ENCODE measurements at regions not wholly inside any gene's neighbourhood (a gene's known extent, or its start where the extent isn't known, plus 50 kb on each side); places are given as distances from the start of the nearest gene placed in this dataset.
"Not testable (repeated sequence)": the region's sequence is repeated elsewhere in the genome, so short reads cannot be mapped to it uniquely, and the experiment has no call there.

DNA sequence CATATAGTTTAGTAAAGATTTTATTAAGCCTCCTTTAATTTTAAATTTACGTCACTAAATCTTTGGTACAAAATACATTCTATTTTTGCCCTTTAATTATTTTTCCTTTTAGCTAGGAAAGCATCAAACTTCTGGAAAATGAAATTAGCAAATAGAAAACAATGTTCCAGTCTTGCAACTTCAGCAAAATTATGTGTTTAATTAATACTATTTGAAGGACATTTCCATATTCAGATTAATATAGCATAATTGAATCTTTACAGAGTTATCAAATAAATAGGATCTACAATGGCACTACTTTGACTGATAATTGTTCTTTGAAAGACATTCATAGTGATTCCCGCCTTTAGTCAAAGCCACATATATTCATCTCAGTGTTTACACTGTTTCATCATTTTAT is 904.2 kb downstream of the KCNT2 start:
- FAIRE-seq, result no peak
- DNase-seq (ENCODE audit: low spot score), result no peak

- no peak for FAIRE-seq
- no peak for DNase-seq (ENCODE audit: low spot score)
Observed at GRCh38 chr1:195701149-195701548, 907.1 kb downstream of the KCNT2 start.

DNA sequence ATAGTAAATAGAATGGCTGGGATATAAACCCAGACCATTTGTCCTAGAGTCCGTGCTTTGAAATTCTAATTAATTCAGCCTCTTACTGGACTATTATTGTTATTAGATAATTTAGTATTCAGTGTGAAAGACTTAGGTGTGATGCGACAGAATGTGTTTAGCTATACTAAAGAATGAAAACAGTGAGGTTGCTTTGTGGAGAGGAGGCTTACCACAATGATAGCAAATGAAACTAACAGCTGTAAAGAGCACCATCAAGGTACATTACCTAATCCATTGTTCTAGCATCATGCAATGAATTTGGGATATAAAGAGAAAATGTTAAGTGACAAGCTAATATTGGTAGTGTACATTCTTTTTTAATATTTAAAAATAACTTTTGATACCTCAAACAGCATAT is 911.1 kb downstream of the KCNT2 start:
- FAIRE-seq, result no peak
- no peak for DNase-seq (ENCODE audit: low spot score)

GRCh38 chr1:195686764-195687163 is 921.5 kb downstream of the KCNT2 start:
- FAIRE-seq, result no peak

GRCh38 chr1:195664628-195665027 is 943.6 kb downstream of the KCNT2 start:
- DNase-seq (ENCODE audit: low spot score) (peak; percentile 2), FAIRE-seq (no peak)

More at GRCh38 chr1:195686764-195687163, 921.5 kb downstream of the KCNT2 start:
- no peak for DNase-seq (ENCODE audit: low spot score)

DNA sequence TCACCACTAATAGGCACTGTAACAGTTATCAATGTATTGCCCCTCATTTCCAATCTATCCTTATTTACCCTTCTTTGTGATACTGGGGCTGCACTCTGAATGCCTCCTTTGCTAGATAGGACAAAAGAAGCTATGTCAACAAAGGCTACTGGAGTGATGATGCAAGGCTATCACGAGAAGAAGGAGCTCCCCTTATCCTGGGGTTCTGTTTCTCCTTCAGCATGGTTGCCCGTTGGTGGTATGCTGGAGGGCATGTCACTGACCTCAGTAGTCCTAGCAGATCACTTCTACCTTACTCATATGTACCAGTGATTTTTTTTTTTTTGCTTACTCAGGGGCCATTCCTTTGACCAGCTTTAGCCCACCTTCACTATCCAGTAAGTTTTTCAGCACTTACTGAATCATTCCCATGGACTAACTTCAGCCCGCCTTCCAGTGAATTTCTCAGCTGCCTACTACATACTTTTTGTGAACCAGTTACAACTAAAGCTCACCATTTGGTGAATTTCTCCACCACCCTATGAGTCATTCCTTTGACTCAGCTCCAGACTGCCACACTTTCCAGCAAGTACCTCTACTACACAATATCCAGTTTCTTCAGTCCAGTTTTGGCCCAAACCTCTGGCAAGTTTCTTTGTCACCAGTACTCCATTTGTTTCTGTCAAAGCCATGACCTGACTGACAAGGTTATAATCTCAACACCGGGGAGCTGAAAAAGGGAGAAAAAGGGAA is 944.5 kb downstream of the KCNT2 start:
- FAIRE-seq, result no peak

GRCh38 chr1:195656780-195657179 is 951.5 kb downstream of the KCNT2 start:
- FAIRE-seq, result no peak
- DNase-seq (ENCODE audit: low spot score), result no peak

More for the DNA sequence above, 944.5 kb downstream of the KCNT2 start:
- peak; percentile 50 for DNase-seq (ENCODE audit: low spot score)

GRCh38 chr1:195648875-195649274 is 959.4 kb downstream of the KCNT2 start:
- not testable (repeated sequence) for FAIRE-seq; DNase-seq (ENCODE audit: low spot score)

DNA sequence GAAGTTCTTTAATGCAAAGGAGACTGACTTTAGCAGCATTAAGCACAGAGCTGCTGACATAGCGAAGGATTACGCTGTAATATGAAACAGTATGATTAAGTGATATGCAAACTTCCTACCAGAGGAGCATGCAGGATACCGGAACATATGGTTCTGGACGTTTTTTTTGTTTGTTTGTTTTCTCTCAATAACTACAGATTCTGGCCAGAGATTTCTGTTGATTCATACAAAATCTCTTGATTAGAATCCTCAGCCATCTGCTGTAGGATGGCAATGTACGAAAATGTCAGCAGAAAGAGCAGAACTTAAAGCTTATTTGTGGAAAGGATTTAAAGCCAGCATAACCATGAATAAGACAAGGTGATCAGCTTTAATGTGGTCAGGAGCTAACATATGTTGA is 970.7 kb downstream of the KCNT2 start:
- DNase-seq (ENCODE audit: low spot score) (no peak), FAIRE-seq (no peak)

- FAIRE-seq, result no peak
- DNase-seq (ENCODE audit: low spot score), result no peak
Observed at GRCh38 chr1:195618287-195618686, 990.0 kb downstream of the KCNT2 start.

DNA sequence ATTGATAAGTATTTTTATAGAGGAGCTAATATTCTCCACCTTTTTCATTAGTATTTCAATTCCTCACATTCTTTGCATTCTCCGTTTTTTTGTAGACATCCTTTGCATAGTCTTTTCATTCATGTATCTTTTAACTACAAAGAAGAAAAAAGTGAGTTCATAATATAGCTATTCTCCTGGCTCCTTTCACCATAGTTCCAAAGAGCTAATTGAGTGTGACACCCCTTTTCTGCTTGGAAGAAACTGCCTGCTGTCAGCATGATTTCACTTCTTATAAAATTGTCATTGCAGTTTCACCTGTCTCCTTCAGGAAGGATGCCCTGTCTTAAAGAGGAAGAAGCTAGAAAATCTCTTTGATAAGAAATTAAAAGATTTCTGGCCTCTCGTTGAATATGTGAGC is 991.1 kb downstream of the KCNT2 start:
- DNase-seq (ENCODE audit: low spot score), result no peak
- no peak for FAIRE-seq

- DNase-seq (ENCODE audit: low spot score) (no peak), FAIRE-seq (no peak)
Observed at GRCh38 chr1:195608883-195609282, 999.4 kb downstream of the KCNT2 start.

DNA sequence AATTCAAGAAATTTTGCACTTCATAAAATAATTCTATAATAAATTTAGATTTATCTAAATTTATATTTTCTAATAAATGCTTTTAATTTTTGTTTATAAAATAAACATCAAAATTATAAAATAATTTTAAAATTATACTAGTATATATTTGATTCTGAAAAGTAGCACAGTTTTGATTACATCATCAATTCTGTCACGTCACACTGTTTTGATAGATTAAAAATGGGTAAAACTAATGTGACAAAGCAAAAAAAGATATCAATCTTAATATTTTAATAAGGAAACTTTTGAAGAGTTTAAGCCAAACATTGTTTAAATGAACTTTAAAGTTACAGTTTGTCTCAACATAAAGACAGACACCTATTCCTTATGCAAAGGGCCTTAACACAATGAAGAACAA is 1001.8 kb downstream of the KCNT2 start:
- FAIRE-seq, result no peak
- no peak for DNase-seq (ENCODE audit: low spot score)

GRCh38 chr1:195604287-195604686 is 1004.0 kb downstream of the KCNT2 start:
- no peak for FAIRE-seq
- no peak for DNase-seq (ENCODE audit: low spot score)

- FAIRE-seq, result no peak
- no peak for DNase-seq (ENCODE audit: low spot score)
Observed at GRCh38 chr1:195597891-195598290, 1010.3 kb downstream of the KCNT2 start.

DNA sequence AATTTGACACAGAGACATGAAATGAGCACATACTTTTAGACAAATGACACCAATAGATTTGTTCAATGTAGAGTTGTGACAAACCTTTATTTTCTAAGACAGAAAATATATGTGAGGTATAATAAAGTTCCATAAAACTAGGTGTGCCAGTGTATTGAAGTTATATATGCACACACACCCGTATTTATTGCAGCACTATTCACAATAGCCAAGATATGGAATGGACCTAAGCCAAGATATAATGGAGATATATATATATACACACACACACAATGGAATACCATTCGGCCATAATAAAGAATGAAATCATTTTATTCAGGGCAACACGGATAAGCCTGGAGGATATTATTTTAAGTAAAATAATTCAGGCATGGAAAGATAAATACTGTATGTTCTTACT is 1013.5 kb downstream of the KCNT2 start:
- DNase-seq (ENCODE audit: low spot score) (no peak), FAIRE-seq (no peak)

DNA sequence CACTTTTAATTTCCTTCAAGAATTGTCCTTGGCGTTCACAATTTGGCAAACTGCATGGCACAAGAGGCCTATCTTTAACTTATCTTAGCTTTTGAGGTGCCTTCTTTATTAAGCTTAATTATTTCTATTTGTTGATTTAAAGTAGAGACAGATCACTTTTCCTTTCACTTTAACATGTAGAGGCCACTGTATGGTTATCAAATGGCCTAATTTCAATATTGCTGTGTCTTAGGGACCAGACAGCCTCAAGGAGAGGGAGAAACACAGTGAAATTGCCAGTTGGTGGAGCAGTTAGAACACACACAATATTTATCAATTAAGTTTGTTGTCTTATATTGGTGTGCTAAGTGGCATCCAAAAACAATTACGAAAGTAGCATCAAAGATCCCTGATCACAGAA is 1013.9 kb downstream of the KCNT2 start:
- DNase-seq (ENCODE audit: low spot score), result no peak
- no peak for FAIRE-seq

GRCh38 chr1:195591917-195592672 is 1016.1 kb downstream of the KCNT2 start:
- DNase-seq (ENCODE audit: low spot score) (peak; percentile 10), FAIRE-seq (no peak)

DNA sequence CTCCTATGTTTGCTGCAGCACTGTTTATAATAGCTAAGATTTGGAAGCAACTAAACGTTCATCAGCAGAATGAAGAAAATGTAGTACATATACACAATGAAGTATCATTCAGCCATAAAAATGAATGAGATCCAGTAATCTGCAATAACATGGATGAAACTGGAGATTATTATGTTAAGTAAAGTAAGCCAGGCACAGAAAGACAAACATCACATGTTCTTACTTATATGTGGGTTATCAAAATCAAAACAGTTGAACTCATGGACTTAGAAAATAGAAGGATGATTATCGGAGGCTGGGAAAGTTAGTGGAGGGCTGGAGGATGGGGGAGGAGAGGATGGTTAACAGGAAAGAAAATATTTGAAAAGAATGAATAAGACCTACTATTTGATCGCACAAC is 1017.6 kb downstream of the KCNT2 start:
- DNase-seq (ENCODE audit: low spot score) (no peak), FAIRE-seq (no peak)

GRCh38 chr1:195584870-195585624 is 1023.2 kb downstream of the KCNT2 start:
- no peak for DNase-seq (ENCODE audit: low spot score)
- no peak for FAIRE-seq

GRCh38 chr1:195580988-195581387 is 1027.3 kb downstream of the KCNT2 start:
- FAIRE-seq (no peak), DNase-seq (ENCODE audit: low spot score) (no peak)

GRCh38 chr1:195577748-195578147 is 1030.5 kb downstream of the KCNT2 start:
- FAIRE-seq, result no peak

More at GRCh38 chr1:195577748-195578147, 1030.5 kb downstream of the KCNT2 start:
- no peak for DNase-seq (ENCODE audit: low spot score)
